ENCODE measurements at regions not wholly inside any gene's neighbourhood (a gene's known extent, or its start where the extent isn't known, plus 50 kb on each side); places are given as distances from the start of the nearest gene placed in this dataset.

GRCh38 chr4:13957871-13958270, 330.3 kb upstream of the BOD1L1 start:
- Histone ChIP-seq H3K27me3 (ENCODE audit: control insufficient read depth, insufficient read depth, low read length, poor library complexity, severe bottlenecking) (no peaks in the 10 kb centered on the region), H3K4me3 (ENCODE audit: low read length) (no peak overlapping the region), H3K4me1 (ENCODE audit: control insufficient read depth, insufficient read depth, low read length) (no peaks in the 10 kb centered on the region), H3K36me3 (ENCODE audit: control insufficient read depth, insufficient read depth, low read length) (no peaks in the 10 kb centered on the region), H3K9me3 (ENCODE audit: control insufficient read depth, low read length) (no peaks in the 10 kb centered on the region), H3K9ac (ENCODE audit: extremely low read depth, low read length, poor library complexity, severe bottlenecking) (no peak overlapping the region), H3K27ac (ENCODE audit: low read depth, low read length) (no peak overlapping the region)
- Mint-ChIP-seq H3K27ac (no peak overlapping the region), H3K4me3 (no peak overlapping the region), H3K4me1 (no peaks in the 10 kb centered on the region), H3K36me3 (ENCODE audit: low read depth) (no peaks in the 10 kb centered on the region), H3K9me3 (no peaks in the 10 kb centered on the region), H3K27me3 (ENCODE audit: insufficient read depth) (no peaks in the 10 kb centered on the region)
- 88 to 100% methylated on average over 2 to 5 of the region's 5 CpGs for whole genome bisulfite sequencing, 2 experiments (ENCODE audit: insufficient coverage in 1 of 2, insufficient read length in 1 of 2)
- TF ChIP-seq, protein P1, sequence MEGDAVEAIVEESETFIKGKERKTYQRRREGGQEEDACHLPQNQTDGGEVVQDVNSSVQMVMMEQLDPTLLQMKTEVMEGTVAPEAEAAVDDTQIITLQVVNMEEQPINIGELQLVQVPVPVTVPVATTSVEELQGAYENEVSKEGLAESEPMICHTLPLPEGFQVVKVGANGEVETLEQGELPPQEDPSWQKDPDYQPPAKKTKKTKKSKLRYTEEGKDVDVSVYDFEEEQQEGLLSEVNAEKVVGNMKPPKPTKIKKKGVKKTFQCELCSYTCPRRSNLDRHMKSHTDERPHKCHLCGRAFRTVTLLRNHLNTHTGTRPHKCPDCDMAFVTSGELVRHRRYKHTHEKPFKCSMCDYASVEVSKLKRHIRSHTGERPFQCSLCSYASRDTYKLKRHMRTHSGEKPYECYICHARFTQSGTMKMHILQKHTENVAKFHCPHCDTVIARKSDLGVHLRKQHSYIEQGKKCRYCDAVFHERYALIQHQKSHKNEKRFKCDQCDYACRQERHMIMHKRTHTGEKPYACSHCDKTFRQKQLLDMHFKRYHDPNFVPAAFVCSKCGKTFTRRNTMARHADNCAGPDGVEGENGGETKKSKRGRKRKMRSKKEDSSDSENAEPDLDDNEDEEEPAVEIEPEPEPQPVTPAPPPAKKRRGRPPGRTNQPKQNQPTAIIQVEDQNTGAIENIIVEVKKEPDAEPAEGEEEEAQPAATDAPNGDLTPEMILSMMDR (conservative IDR thresholded peaks at IDR 0.05), result no peak
- DNase-seq, result no peak

- H3K27ac Mint-ChIP-seq, result no peak overlapping the region
- TF ChIP-seq, protein P1 (conservative IDR thresholded peaks at IDR 0.05), result no peak
- Histone ChIP-seq H3K9ac (ENCODE audit: extremely low read depth, low read length, poor library complexity, severe bottlenecking) (no peak overlapping the region), H3K27ac (ENCODE audit: low read depth, low read length) (no peak overlapping the region), H3K4me1 (ENCODE audit: control insufficient read depth, insufficient read depth, low read length) (no peaks in the 10 kb centered on the region), H3K4me3 (ENCODE audit: low read length) (no peak overlapping the region), H3K27me3 (ENCODE audit: control insufficient read depth, insufficient read depth, low read length, poor library complexity, severe bottlenecking) (no peaks in the 10 kb centered on the region), H3K9me3 (ENCODE audit: control insufficient read depth, low read length) (no peaks in the 10 kb centered on the region), H3K36me3 (ENCODE audit: control insufficient read depth, insufficient read depth, low read length) (no peaks in the 10 kb centered on the region)
- H3K4me3 Mint-ChIP-seq, result no peak overlapping the region
- H3K36me3 Mint-ChIP-seq (ENCODE audit: low read depth), result no peaks in the 10 kb centered on the region
- peaks cover 8% of the 10 kb centered on the region for H3K4me1 Mint-ChIP-seq
- 89 to 92% methylated on average over 2 of the region's 2 CpGs for WGBS, 2 experiments (ENCODE audit: insufficient coverage in 1 of 2, insufficient read length in 1 of 2)
- no peak for DNase-seq
- H3K27me3 Mint-ChIP-seq (ENCODE audit: insufficient read depth), result no peaks in the 10 kb centered on the region
- no peaks in the 10 kb centered on the region for H3K9me3 Mint-ChIP-seq
Observed at GRCh38 chr4:13963601-13964000, 336.1 kb upstream of the BOD1L1 start.

DNA sequence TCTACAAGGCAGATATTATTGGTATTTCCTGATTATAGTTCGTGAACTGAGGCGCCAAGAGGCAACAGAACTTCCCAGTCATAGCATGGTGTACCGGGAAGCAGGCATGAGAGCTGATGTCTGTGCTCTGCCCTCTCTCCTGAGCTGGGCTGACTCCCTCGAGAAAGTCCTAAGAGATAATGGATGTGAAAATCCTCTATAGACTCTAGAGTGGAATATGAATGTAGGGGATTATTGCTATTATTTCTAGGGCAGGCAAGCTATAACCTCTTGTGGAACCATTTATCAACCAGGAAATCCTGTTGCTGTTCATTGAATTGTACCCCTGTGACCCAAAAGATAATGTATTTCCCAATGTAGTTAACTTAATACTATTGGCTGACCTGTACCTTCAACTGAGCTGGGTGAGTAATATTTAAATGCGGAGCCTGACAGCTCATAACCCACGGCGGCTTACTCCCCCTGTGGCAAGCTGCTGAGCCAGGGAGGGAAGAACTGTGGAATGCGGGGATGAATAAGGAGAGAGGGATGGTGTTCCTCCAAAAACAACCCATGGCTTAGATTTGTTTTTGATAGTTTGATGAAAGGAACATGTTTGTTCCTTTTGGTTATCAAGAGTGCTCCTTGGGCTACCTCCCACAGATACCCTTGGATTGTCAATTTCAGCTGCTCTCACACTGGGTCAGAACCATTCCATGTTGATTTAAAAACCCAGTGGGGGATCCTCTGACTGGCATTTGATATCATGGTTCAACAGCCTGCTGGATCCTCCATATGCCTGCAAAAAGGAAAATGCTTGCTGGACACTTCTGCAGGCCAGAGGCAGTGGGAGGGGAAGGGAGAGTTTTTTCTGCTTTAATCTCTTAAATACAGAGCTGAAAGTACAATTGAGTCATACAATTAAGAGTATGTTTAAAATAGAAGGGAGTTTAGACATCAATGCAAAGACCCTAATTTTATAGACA, 339.0 kb upstream of the BOD1L1 start:
- H3K27me3 Mint-ChIP-seq (ENCODE audit: insufficient read depth), result no peaks in the 10 kb centered on the region
- no peaks in the 10 kb centered on the region for H3K36me3 Mint-ChIP-seq (ENCODE audit: low read depth)
- Histone ChIP-seq H3K27me3 (ENCODE audit: control insufficient read depth, insufficient read depth, low read length, poor library complexity, severe bottlenecking) (no peaks in the 10 kb centered on the region), H3K9me3 (ENCODE audit: control insufficient read depth, low read length) (no peaks in the 10 kb centered on the region), H3K4me3 (ENCODE audit: low read length) (no peak overlapping the region), H3K9ac (ENCODE audit: extremely low read depth, low read length, poor library complexity, severe bottlenecking) (no peak overlapping the region), H3K4me1 (ENCODE audit: control insufficient read depth, insufficient read depth, low read length) (no peaks in the 10 kb centered on the region), H3K36me3 (ENCODE audit: control insufficient read depth, insufficient read depth, low read length) (no peaks in the 10 kb centered on the region), H3K27ac (ENCODE audit: low read depth, low read length) (no peak overlapping the region)
- DNase-seq, result peak; percentile 62
- WGBS, 2 experiments (ENCODE audit: insufficient coverage in 1 of 2, insufficient read length in 1 of 2), result 74 to 76% methylated on average over 7 to 8 of the region's 8 CpGs
- H3K9me3 Mint-ChIP-seq, result no peaks in the 10 kb centered on the region
- no peak overlapping the region for H3K27ac Mint-ChIP-seq
- TF ChIP-seq, protein P1 (conservative IDR thresholded peaks at IDR 0.05), result no peak
- no peak overlapping the region for H3K4me3 Mint-ChIP-seq
- peaks cover 8% of the 10 kb centered on the region for H3K4me1 Mint-ChIP-seq
